Right cardiac atrium (tissue), 5 donors: ENCODE measurements at regions not wholly inside any gene's neighbourhood (a gene's known extent, or its start where the extent isn't known, plus 50 kb on each side); places are given as distances from the start of the nearest gene placed in this dataset.

Source experiments
- ATAC-seq, 2 donors: fragments of 200-7000 bp; cut with Tn5 transposase; one replicate each; pipeline versions ENCODE4 v1.8.0 to v1.9.1; 2020; ENCODE audit warnings: moderate library complexity in 2 of 2, mild to moderate bottlenecking in 1 of 2
- DNase-seq, 3 donors: peaks; one replicate each; pipeline ENCODE4 v3.0.0-alpha.2; 2020
- H3K27ac ChIP-seq: one replicate; pipeline ENCODE4 v1.5.1; 2013; ENCODE audit warnings: mild to moderate bottlenecking, low read length, control low read depth, moderate library complexity
- H3K27me3 ChIP-seq: one replicate; pipeline ENCODE4 v1.6.1; 2013; ENCODE audit not compliant: control insufficient read depth, insufficient read depth
- H3K4me1 ChIP-seq: one replicate; pipeline ENCODE4 v1.6.1; 2013; ENCODE audit warnings: low read length; ENCODE audit not compliant: control insufficient read depth, insufficient read depth
- H3K4me3 ChIP-seq: one replicate; pipeline ENCODE4 v1.5.1; 2013; ENCODE audit warnings: low read length, control low read depth
- H3K9me3 ChIP-seq: one replicate; pipeline ENCODE4 v1.6.1; 2013; ENCODE audit warnings: low read length; ENCODE audit not compliant: control insufficient read depth
- WGBS: extraction: QIAGEN DNeasy Blood & Tissue Kit; methylation state at CpG from one replicate; pipeline ENCODE4 v1.1.7; 2013; 5-methylcytosine and 5-hydroxymethylcytosine counted together
- intact Hi-C, 4 donors: fragments of 100-400 bp; cut with DNase I; formaldehyde crosslinking; loops; one replicate each; pipeline versions ENCODE4 v1.11.0 to v1.14.0; 2022 to 2023
- donor health status: healthy with polysubstance abuse.
- donor health status: DM: no; HTN: yes; CAD: no.
- donor health status: DM: no; HTN: no; CAD: no.
- donor health status: DM: no; HTN: yes; CAD: no; lungs with severe emphysema.
- donor health status: DM: yes; HTN: yes; CAD: no.

DNA sequence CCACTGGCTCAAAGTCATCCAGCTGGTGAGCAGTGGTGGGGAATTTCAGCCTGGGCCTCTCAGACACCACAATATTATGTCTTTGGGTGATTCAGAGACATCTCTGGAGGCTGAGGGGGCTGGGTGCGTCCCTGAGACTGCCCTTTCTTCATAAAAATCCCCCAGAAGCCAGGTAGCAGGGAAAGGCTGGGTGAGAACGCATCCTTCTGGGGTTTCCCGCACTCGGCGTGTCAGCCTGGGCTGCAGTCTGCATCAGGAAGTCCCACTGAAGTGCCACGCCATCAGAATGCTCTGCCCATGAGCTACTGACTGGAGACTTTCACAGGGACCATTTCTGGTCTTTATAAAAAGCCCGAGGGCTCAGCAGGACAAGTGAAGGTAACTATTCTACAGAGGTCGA is 148.8 kb upstream of the SLC6A11 start:
- DNase-seq (no peak), ATAC-seq (no peak)
- Histone ChIP-seq H3K27ac (no peak overlapping the region), H3K4me1 (no peaks in the 10 kb centered on the region), H3K9me3 (no peaks in the 10 kb centered on the region), H3K27me3 (peaks cover 3% of the 10 kb centered on the region), H3K4me3 (no peak overlapping the region)
- intact Hi-C loops = no loop called here
- WGBS = 64% methylated on average over 8 of the region's 8 CpGs

DNA sequence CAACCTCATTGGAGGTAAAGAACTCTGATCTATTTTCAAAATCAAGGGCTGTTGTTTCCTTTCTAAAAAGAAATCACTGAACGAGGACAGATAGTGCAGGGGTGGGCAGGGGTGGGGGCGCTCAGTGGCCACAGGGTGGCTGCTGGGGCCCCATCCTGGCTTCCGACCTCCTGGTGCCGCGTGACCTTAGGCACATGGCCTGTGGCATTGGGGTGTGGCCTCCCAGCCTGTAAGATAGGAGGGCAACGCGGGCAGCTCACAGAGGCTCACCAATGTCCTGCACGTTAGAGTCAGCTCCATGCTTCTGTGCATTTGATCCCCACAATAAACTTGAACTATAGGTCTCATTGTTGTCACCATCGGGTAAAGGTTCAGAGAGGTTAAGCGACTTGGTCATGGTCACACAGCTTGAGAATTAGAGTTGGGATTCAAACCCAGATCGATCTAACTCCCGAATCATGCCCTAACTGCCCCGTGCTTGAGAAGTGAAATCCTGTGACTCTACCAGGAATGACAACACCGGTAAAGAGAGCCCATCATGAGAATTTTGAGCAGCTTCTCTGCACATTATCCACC is 148.0 kb upstream of the SLC6A11 start:
- H3K27me3 ChIP-seq = peaks cover 3% of the 10 kb centered on the region
- intact Hi-C loops = no loop called here
- WGBS = 67% methylated on average over 14 of the region's 14 CpGs

DNA sequence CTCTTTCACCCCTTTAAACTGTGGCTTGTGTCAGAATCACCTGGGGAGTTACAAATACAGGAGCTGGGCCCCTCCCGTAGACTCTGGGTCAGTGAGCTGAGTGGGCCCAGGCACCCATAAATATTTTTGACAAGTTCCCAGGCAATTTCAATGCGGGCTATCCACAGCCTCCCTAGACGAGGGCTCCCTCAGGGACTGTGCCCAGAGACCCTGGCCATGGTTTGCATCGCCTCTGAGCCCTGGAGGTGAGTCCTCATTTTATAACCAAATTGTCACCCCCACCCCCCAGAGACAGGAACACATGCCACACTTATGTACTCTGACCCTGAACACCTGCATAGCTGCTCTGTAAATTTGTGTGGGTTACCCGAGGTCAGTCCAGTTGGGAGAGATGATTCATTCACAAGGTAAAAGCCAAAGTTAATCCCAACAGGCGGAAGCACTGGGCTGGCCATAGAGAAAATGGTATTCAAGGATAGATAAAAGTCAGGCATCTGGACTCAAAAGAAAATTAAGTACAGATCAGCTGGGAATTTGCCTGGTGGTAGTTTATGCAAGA is 146.5 kb upstream of the SLC6A11 start:
- Histone ChIP-seq H3K9me3 (no peaks in the 10 kb centered on the region), H3K4me3 (no peak overlapping the region), H3K4me1 (no peaks in the 10 kb centered on the region), H3K27me3 (no peaks in the 10 kb centered on the region), H3K27ac (no peak overlapping the region)
- intact Hi-C loops = loop anchor here in 1 of 4 donors (5.0 kb wide), 1 partner anchor 288 kb away; no protein-coding TSS in a partner anchor
- WGBS = 76% methylated on average over 6 of the region's 6 CpGs
- no peak for DNase-seq
- ATAC-seq = no peak

More for the DNA sequence above, 148.0 kb upstream of the SLC6A11 start:
- no peak for DNase-seq
- H3K4me3 ChIP-seq = no peak overlapping the region
- H3K9me3 ChIP-seq = no peaks in the 10 kb centered on the region
- no peaks in the 10 kb centered on the region for H3K4me1 ChIP-seq
- no peak overlapping the region for H3K27ac ChIP-seq
- no peak for ATAC-seq

DNA sequence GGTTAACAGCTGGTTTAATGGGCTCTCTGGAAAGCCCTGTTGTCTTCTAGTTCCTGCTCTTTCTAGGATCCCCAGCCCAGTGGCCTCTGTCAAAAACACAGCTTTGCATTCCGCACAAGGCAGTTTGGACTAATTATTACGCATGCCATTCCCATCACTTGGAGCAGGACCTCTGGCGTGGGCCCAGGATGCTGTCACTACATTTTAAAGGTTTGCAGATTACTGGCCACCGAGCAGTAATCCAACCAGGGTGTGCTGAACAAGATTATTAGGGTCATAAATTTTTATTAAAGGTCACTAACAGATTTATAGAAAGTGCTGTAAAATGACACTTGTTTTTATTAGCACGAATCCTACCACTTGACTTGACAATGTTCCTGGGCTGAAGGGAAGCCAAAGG is 143.6 kb upstream of the SLC6A11 start:
- H3K4me1 ChIP-seq = no peaks in the 10 kb centered on the region
- 30% methylated on average over 5 of the region's 5 CpGs for WGBS
- intact Hi-C loops = loop anchor here in 1 of 4 donors (5.0 kb wide), 1 partner anchor 285 kb away; no protein-coding TSS in a partner anchor
- no peaks in the 10 kb centered on the region for H3K27me3 ChIP-seq
- no peak for ATAC-seq
- no peaks in the 10 kb centered on the region for H3K9me3 ChIP-seq
- H3K27ac ChIP-seq = no peak overlapping the region
- H3K4me3 ChIP-seq = no peak overlapping the region
- DNase-seq = no peak

DNA sequence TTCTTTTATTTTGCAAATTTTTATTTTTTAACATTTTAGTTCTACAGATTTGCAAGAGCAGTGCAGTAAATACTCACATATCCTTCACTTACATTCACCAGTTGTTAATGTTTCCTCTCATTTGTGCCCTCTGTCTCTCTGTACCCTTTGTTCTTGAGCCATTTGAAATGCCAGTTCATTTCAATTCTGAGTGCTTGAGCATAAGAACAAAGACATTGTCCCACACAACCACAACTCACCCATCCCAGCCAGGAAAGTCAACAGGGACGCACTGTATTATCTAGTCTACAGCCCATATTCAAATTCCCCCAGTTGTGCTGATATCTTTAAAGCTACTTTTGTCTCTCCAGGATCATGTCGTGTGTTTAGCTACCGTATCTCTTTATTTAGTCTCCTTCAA is 141.4 kb upstream of the SLC6A11 start:
- 56% methylated on average over 3 of the region's 3 CpGs for WGBS
- H3K4me1 ChIP-seq = no peaks in the 10 kb centered on the region
- intact Hi-C loops = loop anchor here in 1 of 4 donors (5.0 kb wide), 1 partner anchor 283 kb away; no protein-coding TSS in a partner anchor
- H3K27me3 ChIP-seq = no peaks in the 10 kb centered on the region
- no peak overlapping the region for H3K27ac ChIP-seq
- H3K4me3 ChIP-seq = no peak overlapping the region
- H3K9me3 ChIP-seq = no peaks in the 10 kb centered on the region
- DNase-seq = no peak
- ATAC-seq = no peak

DNA sequence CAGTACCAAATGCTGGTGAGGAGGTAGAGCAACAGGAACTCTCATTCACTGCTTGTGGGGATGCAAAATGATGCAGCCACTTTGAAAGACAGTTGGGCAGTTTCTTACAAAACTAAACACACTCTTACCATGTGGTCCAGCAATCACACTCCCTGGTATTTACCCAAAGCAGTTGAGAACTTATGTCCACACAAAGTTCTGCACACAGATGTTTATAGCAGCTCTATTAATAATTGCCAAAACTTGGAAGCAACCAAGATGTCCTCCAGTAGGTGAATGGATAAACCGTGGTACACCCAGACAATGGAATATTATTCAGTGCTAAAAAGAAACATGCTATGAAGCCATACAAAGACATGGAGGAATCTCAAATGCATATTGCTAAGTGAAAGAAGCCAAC is 139.1 kb upstream of the SLC6A11 start:
- Histone ChIP-seq H3K4me3 (no peak overlapping the region), H3K27ac (no peak overlapping the region), H3K9me3 (no peaks in the 10 kb centered on the region), H3K4me1 (no peaks in the 10 kb centered on the region), H3K27me3 (no peaks in the 10 kb centered on the region)
- 83% methylated on average over 1 of the region's 1 CpG for WGBS
- DNase-seq (no peak), ATAC-seq (no peak)
- intact Hi-C loops = no loop called here

DNA sequence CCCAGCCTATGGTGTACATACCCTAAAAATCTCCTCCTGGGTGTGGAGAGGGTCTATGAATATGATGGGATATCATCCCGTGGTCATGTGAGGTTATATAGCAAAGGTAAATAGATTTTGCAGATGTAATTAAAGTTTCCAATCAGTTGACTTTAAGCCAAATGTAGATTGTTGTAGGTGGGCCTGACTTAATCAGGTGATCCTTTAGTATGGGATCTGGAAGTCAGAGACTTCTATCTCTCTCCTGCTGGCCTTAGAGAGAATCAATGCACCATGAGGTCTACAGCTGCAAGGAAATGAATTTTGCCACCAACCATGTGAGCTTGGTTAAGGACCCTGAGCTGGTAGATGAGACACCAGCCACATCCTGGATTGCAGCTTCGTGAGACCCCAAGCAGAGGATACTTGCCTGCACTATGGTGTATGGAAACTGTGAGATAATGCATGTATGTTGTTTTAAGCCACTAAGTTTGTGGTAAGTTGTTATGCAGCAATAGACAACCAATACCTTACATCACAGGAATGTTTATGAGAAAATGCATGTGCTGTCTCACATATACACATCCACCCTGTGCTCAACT is 137.1 kb upstream of the SLC6A11 start:
- intact Hi-C loops = no loop called here

DNA sequence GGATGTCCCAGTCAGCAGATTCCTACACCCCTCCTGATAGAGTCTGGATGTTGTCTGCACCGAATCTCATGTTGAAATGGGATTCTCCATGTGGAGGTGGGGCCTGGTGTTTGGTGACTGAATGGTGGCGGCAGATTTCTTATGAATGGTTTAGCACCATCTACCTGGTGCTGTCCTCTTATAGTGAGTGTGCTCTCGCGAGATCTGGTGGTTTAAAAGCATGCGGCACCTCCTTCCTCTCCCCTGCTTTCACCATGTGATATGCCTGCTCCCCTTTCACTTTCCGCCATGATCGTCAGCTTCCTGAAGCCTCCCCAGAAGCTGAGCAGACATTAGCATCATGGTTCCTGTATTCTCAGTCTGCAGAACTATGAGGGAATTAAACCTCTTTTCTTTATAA is 135.2 kb upstream of the SLC6A11 start:
- intact Hi-C loops = no loop called here

More for the DNA sequence above, 137.1 kb upstream of the SLC6A11 start:
- Histone ChIP-seq H3K4me1 (no peaks in the 10 kb centered on the region), H3K4me3 (no peak overlapping the region), H3K27me3 (no peaks in the 10 kb centered on the region), H3K27ac (no peak overlapping the region), H3K9me3 (no peaks in the 10 kb centered on the region)
- ATAC-seq = no peak
- DNase-seq = no peak
- 62% methylated on average over 2 of the region's 2 CpGs for WGBS

DNA sequence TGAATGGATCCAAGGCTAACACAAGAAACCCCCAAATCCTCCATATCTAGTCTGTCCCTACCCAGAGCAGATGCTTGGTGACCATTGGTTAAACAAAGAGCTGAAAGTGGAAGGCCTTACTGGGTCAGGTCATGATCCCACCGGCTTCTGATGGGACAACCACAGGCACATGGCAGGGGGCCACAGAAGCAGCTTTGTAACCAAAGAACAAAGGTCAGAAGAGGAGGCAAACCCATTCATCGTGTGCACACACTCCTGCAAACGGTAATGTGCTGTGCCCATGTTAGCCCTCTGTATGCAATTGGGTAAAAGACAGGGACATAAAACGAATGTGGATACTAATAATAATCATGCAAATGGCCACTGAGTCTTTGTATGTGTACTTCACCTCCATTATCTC is 133.3 kb upstream of the SLC6A11 start:
- no peak for DNase-seq
- 62% methylated on average over 4 of the region's 4 CpGs for WGBS
- Histone ChIP-seq H3K9me3 (no peaks in the 10 kb centered on the region), H3K4me3 (no peak overlapping the region), H3K4me1 (no peaks in the 10 kb centered on the region), H3K27me3 (no peaks in the 10 kb centered on the region), H3K27ac (no peak overlapping the region)
- no peak for ATAC-seq
- intact Hi-C loops = no loop called here

More for the DNA sequence above, 135.2 kb upstream of the SLC6A11 start:
- no peak for ATAC-seq
- no peaks in the 10 kb centered on the region for H3K9me3 ChIP-seq
- 85% methylated on average over 7 of the region's 7 CpGs for WGBS
- no peaks in the 10 kb centered on the region for H3K4me1 ChIP-seq
- no peak overlapping the region for H3K4me3 ChIP-seq
- H3K27me3 ChIP-seq = no peaks in the 10 kb centered on the region
- no peak for DNase-seq
- H3K27ac ChIP-seq = no peak overlapping the region

DNA sequence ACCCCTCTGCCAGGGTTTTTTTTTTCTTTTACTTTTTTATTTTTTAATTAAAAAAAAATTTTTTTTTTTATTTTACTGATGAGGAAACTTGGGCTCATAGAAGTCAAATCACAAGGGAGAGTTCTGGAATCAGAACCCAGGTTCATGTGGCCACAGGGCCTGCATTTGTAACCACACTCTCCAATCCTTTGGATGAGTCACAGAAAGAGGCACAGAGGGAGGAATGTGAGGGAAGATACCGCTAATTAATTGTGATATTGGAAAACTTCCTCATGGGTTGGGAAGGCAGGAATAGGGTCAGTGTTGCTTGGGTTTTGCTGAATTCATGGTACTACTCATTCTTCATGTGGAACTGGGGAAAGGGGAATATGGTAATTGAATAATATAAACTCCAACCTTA is 132.9 kb upstream of the SLC6A11 start:
- 2% methylated on average over 1 of the region's 1 CpG for WGBS
- intact Hi-C loops = no loop called here
- H3K9me3 ChIP-seq = no peaks in the 10 kb centered on the region
- ATAC-seq = no peak
- H3K4me1 ChIP-seq = no peaks in the 10 kb centered on the region
- H3K27ac ChIP-seq = no peak overlapping the region
- no peaks in the 10 kb centered on the region for H3K27me3 ChIP-seq
- H3K4me3 ChIP-seq = no peak overlapping the region
- no peak for DNase-seq

DNA sequence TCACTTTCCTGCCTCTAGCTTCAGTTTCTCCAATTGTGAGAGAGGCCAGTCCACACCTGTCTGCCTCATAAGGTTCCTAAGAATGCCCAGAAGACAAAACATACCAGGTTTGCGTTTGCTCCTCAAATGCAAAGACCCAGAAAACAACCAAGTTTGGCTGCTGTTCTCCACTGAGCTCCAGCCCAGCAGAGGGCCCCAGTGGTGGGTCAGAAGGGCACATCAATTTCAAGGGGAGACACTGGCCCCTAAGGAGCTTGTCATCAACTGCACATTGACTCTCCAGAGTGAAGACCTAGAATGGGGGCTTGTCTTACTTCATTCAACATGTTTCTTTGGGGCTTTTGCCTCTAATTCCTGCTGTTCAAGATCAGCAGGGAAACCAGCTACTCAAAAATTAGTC is 127.9 kb upstream of the SLC6A11 start:
- ATAC-seq (no peak), DNase-seq (no peak)
- Histone ChIP-seq H3K9me3 (no peaks in the 10 kb centered on the region), H3K27ac (no peak overlapping the region), H3K27me3 (no peaks in the 10 kb centered on the region), H3K4me3 (no peak overlapping the region), H3K4me1 (no peaks in the 10 kb centered on the region)
- WGBS = 54% methylated on average over 1 of the region's 1 CpG
- intact Hi-C loops = no loop called here
